CD4-positive, alpha-beta T cell treated with Interleukin-17A for 4 hours (primary cell): ENCODE measurements at regions not wholly inside any gene's neighbourhood (a gene's known extent, or its start where the extent isn't known, plus 50 kb on each side); places are given as distances from the start of the nearest gene placed in this dataset.

ENCODE experiments used
- DNase-seq: peaks from one replicate; pipeline ENCODE4 v3.0.0-alpha.2; 2020; ENCODE audit warnings: mixed read lengths

- DNase-seq = no peak
These were observed 248.1 kb upstream of the CHRNA7 start for GRCh38 chr15:31782016-31782783.

- DNase-seq = no peak
These were observed 247.4 kb upstream of the CHRNA7 start for GRCh38 chr15:31782951-31783350.

- no peak for DNase-seq
These were observed 244.0 kb upstream of the CHRNA7 start for GRCh38 chr15:31786360-31786759.

DNA sequence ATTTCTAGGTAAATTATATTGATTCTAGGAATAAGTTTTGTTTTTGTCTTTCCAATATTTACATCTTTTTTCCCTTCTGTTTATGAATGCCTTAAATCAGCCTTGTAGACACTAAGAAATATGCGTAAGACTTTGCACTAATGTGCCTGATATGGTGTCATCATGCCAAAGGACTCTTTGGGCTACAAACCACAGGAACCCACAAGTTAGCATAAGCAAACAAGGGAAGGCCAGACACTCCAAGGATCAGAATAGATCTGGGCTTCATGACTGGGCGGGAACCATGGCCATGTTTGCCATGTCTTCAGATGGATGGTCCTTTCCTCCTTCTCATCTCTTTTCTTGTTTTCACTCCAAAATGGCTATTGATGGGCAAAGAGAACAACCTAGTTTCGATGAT lies 242.2 kb upstream of the CHRNA7 start:
- no peak for DNase-seq

DNA sequence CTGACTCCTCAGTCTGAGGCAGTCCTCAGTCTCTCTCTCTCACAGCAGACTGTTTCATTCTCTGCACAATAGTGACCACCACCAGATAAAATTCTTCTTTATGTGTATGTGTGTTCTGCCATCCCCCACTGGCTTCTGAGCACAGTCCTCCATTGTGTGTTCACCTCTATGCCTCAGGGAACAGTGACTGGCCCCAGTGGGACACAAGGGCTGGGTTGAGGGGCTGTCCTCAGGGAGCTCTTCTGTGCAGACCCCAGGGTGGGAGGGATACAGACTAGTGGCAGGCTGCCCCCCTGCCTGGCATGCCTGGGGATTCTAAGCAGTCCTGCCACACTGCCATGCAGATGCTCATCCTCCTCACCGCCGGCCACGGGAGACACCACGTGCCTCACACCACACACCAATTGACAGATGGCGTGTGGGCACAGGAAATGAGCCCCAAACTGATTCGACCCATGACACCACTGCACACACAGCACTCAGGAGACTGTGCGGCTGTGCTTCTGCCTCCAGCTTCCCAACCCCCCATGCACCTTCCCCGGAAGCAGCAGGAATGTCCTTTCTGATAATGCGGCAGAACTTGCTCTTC lies 237.6 kb upstream of the CHRNA7 start:
- no peak for DNase-seq

- no peak for DNase-seq
These were observed 231.0 kb upstream of the CHRNA7 start for GRCh38 chr15:31799319-31799714.

GRCh38 chr15:31799715-31800321 lies 230.5 kb upstream of the CHRNA7 start:
- no peak for DNase-seq

DNA sequence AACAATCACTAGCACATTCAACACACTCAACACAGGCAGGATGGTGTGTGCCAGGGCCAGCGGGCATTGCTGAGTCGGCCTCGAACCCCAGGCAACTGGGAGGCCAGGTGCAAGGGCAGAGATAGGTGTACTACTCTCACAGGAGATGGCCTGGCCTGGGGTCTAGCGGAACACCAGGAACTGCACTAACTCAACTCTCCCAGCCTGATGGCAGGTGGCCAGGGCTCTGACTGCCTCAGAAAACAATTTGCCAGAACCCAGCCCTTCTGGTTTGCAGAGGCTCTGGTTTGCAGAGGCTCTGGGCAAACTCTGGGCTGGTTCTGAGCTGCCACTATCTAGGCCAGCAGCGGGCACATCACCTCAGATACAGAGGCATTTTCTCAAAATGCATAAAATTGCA lies 229.2 kb upstream of the CHRNA7 start:
- DNase-seq = no peak

GRCh38 chr15:31802761-31803160 lies 227.6 kb upstream of the CHRNA7 start:
- DNase-seq = no peak

- DNase-seq = no peak
These were observed 226.9 kb upstream of the CHRNA7 start for GRCh38 chr15:31803388-31803884.

DNA sequence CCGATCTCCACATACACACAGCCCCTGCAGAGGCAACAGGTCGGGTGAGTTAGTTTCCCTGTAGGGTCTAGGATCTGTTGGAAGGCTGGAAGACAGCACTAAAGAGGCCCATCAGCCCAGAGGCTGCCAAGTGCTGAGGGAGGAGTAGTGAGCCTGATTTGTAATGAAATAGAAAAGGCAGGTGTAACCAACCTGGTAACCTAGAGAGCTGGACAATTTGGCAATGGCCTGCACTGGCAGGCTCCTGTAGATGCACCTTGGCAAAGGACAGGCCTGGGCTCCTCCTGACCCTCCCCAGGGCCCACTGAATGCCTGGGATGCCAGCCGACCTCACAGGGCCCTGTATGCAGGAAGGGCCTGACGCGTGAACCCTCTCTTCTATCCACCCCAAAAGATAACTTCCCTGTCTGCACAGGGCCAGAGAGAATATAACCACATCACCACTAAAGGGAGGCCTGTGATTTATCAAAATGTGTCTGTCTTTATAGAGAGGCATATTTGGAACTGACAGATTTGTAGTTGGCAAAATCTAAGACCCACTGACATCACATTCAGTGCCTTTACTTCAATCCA lies 225.1 kb upstream of the CHRNA7 start:
- DNase-seq = no peak

DNA sequence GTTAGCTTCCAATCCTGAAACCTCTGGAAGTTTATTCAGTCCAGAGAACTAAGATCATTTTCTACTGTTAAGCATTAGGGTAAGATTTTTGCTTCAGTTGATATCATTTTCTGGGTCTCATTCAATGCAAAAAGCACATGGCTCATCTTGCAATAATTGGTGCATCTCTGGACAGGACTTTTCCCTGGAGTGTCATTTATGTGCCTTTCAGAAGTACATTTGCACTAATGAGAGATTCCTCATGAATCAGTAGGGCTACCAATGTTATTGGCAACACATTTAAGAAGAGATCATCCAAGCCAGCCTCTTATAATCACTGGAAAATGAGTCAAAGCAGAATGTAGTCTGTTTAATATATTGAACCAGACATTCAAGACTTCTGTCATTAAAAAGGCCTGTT lies 224.2 kb upstream of the CHRNA7 start:
- no peak for DNase-seq

- no peak for DNase-seq
These were observed 218.7 kb upstream of the CHRNA7 start for GRCh38 chr15:31811641-31812040.

DNA sequence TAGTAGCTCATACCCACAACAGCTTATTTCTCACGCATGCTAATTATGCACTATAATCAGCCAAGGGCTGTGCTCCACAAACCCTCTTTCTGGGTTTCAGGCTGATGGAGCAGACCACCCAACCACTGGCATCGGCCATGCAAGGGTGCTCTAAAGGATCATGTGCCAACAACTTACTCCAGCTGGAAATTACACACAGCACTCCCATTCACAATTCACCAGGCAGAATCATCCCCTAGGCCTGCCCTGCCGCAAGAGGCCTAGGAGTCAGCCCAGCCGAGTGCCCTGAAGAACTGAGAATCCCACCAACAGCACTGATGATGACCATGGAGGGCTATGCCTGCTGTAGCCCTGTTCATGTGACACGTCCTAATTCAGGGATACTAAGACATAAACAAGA lies 216.2 kb upstream of the CHRNA7 start:
- DNase-seq = no peak

- DNase-seq = no peak
These were observed 214.7 kb upstream of the CHRNA7 start for GRCh38 chr15:31815411-31816155.

DNA sequence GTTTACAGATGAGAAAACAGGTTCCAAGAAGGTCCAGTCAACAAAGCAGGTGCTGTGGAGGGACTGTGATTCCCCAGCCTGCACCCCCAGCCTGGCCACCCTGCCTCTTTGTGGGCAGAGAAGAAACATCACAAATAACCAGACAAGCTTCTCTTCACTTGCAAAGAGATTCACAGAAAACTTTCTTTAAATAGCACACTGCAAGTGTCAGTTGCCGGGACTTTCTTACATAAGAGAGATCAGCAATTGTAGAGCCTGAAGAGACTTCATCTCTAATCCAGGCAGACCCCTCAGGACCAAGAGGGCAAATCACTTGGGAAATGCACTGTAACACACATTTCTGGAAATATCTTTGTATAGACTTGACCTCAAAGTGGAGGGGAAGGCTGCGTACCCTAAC lies 207.9 kb upstream of the CHRNA7 start:
- no peak for DNase-seq

DNA sequence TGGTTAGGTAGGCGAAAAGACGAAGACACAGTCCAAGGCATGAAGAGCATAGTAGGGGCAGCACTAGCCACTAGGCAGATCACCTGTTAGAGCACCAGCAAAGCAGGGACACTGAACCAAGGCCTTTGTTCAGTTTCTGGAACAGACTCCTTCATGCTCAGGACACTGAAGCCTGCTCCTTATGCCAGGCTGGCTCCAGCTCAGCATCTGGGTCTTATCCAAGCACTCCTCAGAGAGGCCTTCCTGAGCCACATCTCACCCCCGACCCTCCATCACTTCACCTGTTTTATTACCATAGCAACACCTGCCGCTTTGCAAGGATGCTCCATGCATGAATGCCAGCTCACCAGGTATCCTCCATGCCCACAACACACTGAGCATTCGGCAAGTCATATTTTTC lies 206.3 kb upstream of the CHRNA7 start:
- no peak for DNase-seq

DNA sequence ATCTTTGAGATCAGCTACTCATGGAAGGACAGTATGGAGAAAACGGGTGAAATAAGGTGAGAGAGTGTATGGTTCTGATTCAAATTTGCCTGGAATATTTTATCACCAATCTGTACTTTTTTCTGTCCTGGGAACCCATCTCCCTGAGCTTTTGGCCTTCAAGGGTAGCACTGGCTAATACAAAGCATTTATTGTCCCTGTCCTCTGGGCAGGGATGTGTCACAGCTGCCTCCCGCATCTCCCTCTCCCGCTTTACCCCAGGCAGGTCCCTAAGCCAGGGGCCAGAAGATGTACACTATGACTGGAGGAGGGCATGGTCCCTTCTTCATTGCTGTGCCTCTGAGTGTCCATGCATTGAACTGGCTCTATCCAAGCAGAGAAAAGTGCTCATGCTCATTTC lies 201.7 kb upstream of the CHRNA7 start:
- DNase-seq = no peak

DNA sequence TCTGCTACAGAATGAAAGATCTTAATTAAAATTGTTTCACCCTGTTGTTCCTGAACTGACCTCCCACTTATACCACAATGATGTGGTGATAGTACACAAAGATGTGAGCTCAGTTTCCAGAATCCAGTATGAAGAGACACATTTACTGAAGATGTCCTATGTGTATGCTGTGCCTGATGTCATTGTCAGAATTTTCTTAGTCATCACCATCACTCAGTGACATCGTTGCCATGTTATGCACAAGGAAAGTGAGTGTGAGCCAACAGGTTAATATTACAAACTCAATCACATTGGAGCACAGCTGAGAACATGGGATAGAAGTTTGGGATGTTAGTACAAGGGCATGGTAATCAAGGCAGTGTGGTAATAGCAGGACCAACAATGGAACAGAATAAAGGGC lies 199.7 kb upstream of the CHRNA7 start:
- DNase-seq = no peak

GRCh38 chr15:31831596-31831995 lies 198.7 kb upstream of the CHRNA7 start:
- no peak for DNase-seq

- no peak for DNase-seq
These were observed 195.7 kb upstream of the CHRNA7 start for GRCh38 chr15:31834654-31835053.

- no peak for DNase-seq
These were observed 190.9 kb upstream of the CHRNA7 start for GRCh38 chr15:31839388-31839787.

GRCh38 chr15:31840849-31841476 lies 189.4 kb upstream of the CHRNA7 start:
- no peak for DNase-seq
